ENCODE measurements at regions not wholly inside any gene's neighbourhood (a gene's known extent, or its start where the extent isn't known, plus 50 kb on each side); places are given as distances from the start of the nearest gene placed in this dataset.

GRCh38 chr14:56471056-56471455 is 108.5 kb upstream of the TMEM260 start:
- TF ChIP-seq, protein P1, sequence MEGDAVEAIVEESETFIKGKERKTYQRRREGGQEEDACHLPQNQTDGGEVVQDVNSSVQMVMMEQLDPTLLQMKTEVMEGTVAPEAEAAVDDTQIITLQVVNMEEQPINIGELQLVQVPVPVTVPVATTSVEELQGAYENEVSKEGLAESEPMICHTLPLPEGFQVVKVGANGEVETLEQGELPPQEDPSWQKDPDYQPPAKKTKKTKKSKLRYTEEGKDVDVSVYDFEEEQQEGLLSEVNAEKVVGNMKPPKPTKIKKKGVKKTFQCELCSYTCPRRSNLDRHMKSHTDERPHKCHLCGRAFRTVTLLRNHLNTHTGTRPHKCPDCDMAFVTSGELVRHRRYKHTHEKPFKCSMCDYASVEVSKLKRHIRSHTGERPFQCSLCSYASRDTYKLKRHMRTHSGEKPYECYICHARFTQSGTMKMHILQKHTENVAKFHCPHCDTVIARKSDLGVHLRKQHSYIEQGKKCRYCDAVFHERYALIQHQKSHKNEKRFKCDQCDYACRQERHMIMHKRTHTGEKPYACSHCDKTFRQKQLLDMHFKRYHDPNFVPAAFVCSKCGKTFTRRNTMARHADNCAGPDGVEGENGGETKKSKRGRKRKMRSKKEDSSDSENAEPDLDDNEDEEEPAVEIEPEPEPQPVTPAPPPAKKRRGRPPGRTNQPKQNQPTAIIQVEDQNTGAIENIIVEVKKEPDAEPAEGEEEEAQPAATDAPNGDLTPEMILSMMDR (IDR thresholded peaks at IDR 0.05): no peak
- no peak for TF ChIP-seq POLR2A (IDR thresholded peaks at IDR 0.05)

Data from testis (tissue), 2 donors.